SK-N-MC (cell line): ENCODE measurements at regions not wholly inside any gene's neighbourhood (a gene's known extent, or its start where the extent isn't known, plus 50 kb on each side); places are given as distances from the start of the nearest gene placed in this dataset.

Source experiments
- EZH2 ChIP-seq: fragments of 200-600 bp; sonication (generic); IDR thresholded peaks from one replicate; pipeline ENCODE4 v1.6.1; 2017; ENCODE audit warnings: antibody characterized with exemption
- FOXP2 ChIP-seq: optimal IDR thresholded peaks from 2 replicates; pipeline ENCODE3; 2011; ENCODE audit warnings: mild to moderate bottlenecking, moderate library complexity; ENCODE audit not compliant: insufficient read depth; ENCODE audit errors: extremely low read length, control extremely low read depth
- POLR2AphosphoS5 ChIP-seq: IDR thresholded peaks from 2 replicates; pipeline ENCODE4 v1.6.1; 2012; ENCODE audit warnings: mild to moderate bottlenecking, low read depth, low read length, borderline replicate concordance

- TF ChIP-seq POLR2AphosphoS5 = no peak
- TF ChIP-seq EZH2 = no peak
- TF ChIP-seq FOXP2 = no peak
These were observed 127.5 kb downstream of the GLI2 start for GRCh38 chr2:120863146-120863545.
